Prostate gland (tissue), 2 donors: ENCODE measurements at regions not wholly inside any gene's neighbourhood (a gene's known extent, or its start where the extent isn't known, plus 50 kb on each side); places are given as distances from the start of the nearest gene placed in this dataset.

Experiments used
- DNase-seq: peaks from one replicate; pipeline ENCODE4 v3.0.0-alpha.2; 2019; ENCODE audit warnings: low spot score
- H3K27ac ChIP-seq, 2 donors: fragments of 200-600 bp; sonication (generic); 2 replicates each; pipeline ENCODE4 v1.5.1; 2017 to 2019
- H3K27me3 ChIP-seq: fragments of 200-600 bp; sonication (generic); replicated peaks from 2 replicates; pipeline ENCODE4 v1.5.1; 2019; ENCODE audit not compliant: insufficient read depth
- H3K36me3 ChIP-seq, 2 donors: fragments of 200-600 bp; sonication (generic); 1 replicate in 1 of 2; 2 replicates in 1 of 2; pipeline versions ENCODE4 v1.5.1 to v1.8.1; 2017 to 2019
- H3K4me1 ChIP-seq: fragments of 200-600 bp; sonication (generic); replicated peaks from 2 replicates; pipeline ENCODE4 v1.5.1; 2019
- H3K4me3 ChIP-seq, 2 donors: fragments of 200-600 bp; sonication (generic); 2 replicates each; pipeline ENCODE4 v1.5.1; 2017 to 2019
- H3K9me3 ChIP-seq: fragments of 200-600 bp; sonication (generic); 2 replicates; pipeline ENCODE4 v1.5.1; 2017
- POLR2A ChIP-seq: fragments of 450-650 bp; IDR thresholded peaks from one replicate; pipeline ENCODE4 v1.6.1; 2016; ENCODE audit warnings: antibody characterized with exemption, mild to moderate bottlenecking
- POLR2AphosphoS5 ChIP-seq: sonication (generic); formaldehyde crosslinking; IDR thresholded peaks from one replicate; pipeline ENCODE4 v1.6.1; 2017; ENCODE audit warnings: antibody characterized with exemption
- WGBS: methylation state at CpG from one replicate; pipeline ENCODE4 v1.1.5; 2018; 5-methylcytosine and 5-hydroxymethylcytosine counted together
- intact Hi-C: fragments of 100-400 bp; cut with DNase I; formaldehyde crosslinking; loops from one replicate; pipeline ENCODE4 v1.14.2; 2022
- TF ChIP-seq, protein P1 (sequence below), 4 experiments: fragments of 200-600 bp in 2 of 4; fragments of 450-650 bp in 2 of 4; sonication (generic) in 2 of 4; IDR thresholded peaks; 1 replicate in 3 of 4; 2 replicates in 1 of 4; pipeline ENCODE4 v1.5.1; 2016 to 2019; ENCODE audit warnings: antibody characterized with exemption in 4 of 4, mild to moderate bottlenecking in 2 of 4, moderate library complexity in 2 of 4

DNA sequence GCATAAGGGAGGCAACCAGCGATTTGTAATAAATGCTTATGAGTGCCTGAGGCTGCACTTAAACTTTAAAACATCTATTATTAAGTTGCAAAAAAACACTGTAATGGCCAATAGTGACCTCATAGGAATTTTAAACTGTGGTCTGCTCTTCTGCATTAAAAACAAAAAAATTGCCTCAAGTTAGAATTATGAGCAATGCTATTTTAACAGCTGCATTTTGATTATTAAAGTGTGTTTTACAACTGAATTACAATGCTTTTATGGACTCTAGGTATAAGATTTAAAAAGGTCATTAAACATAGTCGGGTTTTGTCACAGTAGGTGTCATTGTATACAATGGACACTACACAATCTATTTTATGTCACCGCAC lies 528.7 kb upstream of the FANCL start:
- no peaks in the 10 kb centered on the region for H3K36me3 ChIP-seq
- intact Hi-C loops = no loop called here
- WGBS = 43% methylated on average over 3 of the region's 3 CpGs
- H3K9me3 ChIP-seq = no peaks in the 10 kb centered on the region
- H3K27me3 ChIP-seq = no peaks in the 10 kb centered on the region
- DNase-seq = no peak
- H3K27ac ChIP-seq = no peak overlapping the region
- TF ChIP-seq, protein P1, sequence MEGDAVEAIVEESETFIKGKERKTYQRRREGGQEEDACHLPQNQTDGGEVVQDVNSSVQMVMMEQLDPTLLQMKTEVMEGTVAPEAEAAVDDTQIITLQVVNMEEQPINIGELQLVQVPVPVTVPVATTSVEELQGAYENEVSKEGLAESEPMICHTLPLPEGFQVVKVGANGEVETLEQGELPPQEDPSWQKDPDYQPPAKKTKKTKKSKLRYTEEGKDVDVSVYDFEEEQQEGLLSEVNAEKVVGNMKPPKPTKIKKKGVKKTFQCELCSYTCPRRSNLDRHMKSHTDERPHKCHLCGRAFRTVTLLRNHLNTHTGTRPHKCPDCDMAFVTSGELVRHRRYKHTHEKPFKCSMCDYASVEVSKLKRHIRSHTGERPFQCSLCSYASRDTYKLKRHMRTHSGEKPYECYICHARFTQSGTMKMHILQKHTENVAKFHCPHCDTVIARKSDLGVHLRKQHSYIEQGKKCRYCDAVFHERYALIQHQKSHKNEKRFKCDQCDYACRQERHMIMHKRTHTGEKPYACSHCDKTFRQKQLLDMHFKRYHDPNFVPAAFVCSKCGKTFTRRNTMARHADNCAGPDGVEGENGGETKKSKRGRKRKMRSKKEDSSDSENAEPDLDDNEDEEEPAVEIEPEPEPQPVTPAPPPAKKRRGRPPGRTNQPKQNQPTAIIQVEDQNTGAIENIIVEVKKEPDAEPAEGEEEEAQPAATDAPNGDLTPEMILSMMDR (IDR thresholded peaks at IDR 0.05) = no peak
- TF ChIP-seq POLR2AphosphoS5 = no peak
- TF ChIP-seq POLR2A = no peak
- H3K4me3 ChIP-seq = no peak overlapping the region
- no peaks in the 10 kb centered on the region for H3K4me1 ChIP-seq

DNA sequence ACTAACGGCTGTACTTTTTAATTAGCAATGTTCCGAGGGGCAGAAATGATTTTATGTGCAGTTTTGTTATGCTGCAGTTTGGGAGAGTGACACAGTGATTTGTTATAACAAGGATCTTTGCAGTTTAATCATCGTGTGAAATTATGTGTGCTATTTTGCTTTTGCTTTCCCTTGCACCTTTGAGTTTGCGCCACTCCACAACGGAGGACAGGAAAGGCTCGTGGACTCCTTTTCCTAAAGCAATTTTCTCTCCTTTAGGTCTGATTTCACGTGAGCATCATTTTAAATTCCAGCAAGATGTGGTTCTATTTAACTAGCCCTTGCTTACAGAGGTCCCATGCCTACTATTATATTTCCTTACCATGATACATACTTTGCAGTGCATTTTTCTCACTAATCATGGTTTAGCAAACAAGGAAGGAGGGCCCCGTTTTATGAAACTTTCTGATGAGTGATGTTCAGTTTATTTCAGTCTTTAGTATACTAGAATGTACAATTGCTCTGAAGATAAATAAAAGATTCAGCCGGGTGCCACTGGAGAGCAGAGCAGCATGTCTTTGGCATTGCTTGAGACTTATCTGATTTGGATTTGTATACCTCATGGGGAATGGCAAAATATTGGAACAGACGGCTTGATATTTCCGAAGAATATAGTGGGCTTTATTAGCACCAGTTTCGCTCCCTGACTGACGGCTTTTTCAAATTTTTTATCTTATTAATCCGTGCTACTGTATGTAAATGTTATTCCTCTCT lies 528.2 kb upstream of the FANCL start:
- WGBS = 39% methylated on average over 14 of the region's 14 CpGs
- no peaks in the 10 kb centered on the region for H3K9me3 ChIP-seq
- TF ChIP-seq POLR2AphosphoS5 (no peak), POLR2A (no peak)
- TF ChIP-seq, protein P1 (IDR thresholded peaks at IDR 0.05) = no peak
- no peaks in the 10 kb centered on the region for H3K36me3 ChIP-seq
- intact Hi-C loops = no loop called here
- no peak for DNase-seq
- H3K27me3 ChIP-seq = no peaks in the 10 kb centered on the region
- no peak overlapping the region for H3K27ac ChIP-seq
- no peaks in the 10 kb centered on the region for H3K4me1 ChIP-seq
- no peak overlapping the region for H3K4me3 ChIP-seq

DNA sequence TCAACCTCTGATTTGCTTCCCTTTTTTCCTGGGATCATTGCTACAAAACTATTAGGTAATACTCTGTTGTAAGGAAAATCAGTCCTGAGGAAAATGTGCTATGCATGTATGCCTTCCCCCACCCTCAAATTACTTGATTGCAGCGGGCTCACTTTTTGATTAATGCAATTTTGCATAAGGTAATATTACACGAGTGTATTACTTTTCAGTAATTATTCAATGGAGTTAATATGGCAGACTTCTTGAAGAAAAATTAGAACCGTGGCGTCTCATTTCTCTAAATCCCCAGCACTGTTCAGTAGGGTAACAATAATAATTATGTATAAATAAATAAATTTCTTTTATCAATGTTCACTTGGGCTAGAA lies 527.6 kb upstream of the FANCL start:
- no peaks in the 10 kb centered on the region for H3K9me3 ChIP-seq
- no peaks in the 10 kb centered on the region for H3K27me3 ChIP-seq
- 86% methylated on average over 4 of the region's 4 CpGs for WGBS
- no peak for TF ChIP-seq POLR2AphosphoS5
- TF ChIP-seq POLR2A = no peak
- TF ChIP-seq, protein P1 (IDR thresholded peaks at IDR 0.05) = no peak
- intact Hi-C loops = no loop called here
- H3K27ac ChIP-seq = no peak overlapping the region
- no peak overlapping the region for H3K4me3 ChIP-seq
- no peak for DNase-seq
- H3K4me1 ChIP-seq = no peaks in the 10 kb centered on the region
- H3K36me3 ChIP-seq = no peaks in the 10 kb centered on the region

DNA sequence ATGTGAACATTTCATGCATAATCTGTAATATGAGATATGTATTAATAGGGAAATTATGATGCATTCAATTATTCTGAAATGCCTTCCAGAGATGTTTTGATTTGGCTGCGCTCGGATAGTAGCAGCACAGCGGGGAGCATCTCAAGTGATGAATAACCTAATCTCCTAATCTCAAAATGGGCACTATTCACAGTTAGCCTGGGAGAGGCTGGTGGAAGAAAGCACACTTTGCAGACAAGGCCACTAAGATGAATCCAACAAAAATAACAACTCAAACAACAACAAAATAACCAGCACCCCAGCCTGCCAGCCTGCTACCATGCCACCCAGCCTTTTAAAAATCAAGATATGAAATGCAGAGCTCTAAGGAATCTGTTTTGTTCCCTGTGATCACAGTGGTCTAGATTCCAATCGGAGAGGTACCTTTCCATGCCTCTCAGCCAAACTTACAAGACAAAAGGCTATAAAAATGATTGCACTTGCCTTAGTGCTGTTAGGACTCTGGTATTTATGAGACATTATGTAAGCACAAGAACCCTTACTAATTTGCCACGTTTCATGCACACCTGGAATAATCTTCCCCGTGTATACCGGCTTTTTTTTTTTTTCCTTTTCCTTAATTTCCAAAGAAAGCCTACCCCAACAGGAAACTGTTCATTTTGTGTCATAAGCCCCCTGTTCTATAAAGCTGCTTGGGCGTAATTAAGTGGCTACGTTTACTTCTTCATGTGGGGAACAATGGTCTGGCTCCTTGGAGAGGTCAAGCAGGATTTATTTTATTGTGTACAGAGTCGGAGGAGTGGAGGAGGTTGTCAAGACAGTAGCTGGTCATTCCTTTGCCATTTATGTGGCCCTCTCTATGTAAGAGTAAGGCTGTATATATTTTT lies 526.9 kb upstream of the FANCL start:
- no peaks in the 10 kb centered on the region for H3K36me3 ChIP-seq
- no peak for DNase-seq
- no peaks in the 10 kb centered on the region for H3K4me1 ChIP-seq
- TF ChIP-seq POLR2AphosphoS5 (no peak), POLR2A (no peak)
- TF ChIP-seq, protein P1 (IDR thresholded peaks at IDR 0.05) = no peak
- H3K27me3 ChIP-seq = no peaks in the 10 kb centered on the region
- WGBS = 32% methylated on average over 10 of the region's 10 CpGs
- H3K9me3 ChIP-seq = no peaks in the 10 kb centered on the region
- no peak overlapping the region for H3K4me3 ChIP-seq
- H3K27ac ChIP-seq = no peak overlapping the region
- intact Hi-C loops = no loop called here
